LNCAP (cell line): ENCODE measurements at regions not wholly inside any gene's neighbourhood (a gene's known extent, or its start where the extent isn't known, plus 50 kb on each side); places are given as distances from the start of the nearest gene placed in this dataset.

Source experiments
- CTCF ChIP-seq: fragments of 450-650 bp; IDR thresholded peaks from 2 replicates; pipeline ENCODE4 v1.5.1; 2017; ENCODE audit warnings: mild to moderate bottlenecking

DNA sequence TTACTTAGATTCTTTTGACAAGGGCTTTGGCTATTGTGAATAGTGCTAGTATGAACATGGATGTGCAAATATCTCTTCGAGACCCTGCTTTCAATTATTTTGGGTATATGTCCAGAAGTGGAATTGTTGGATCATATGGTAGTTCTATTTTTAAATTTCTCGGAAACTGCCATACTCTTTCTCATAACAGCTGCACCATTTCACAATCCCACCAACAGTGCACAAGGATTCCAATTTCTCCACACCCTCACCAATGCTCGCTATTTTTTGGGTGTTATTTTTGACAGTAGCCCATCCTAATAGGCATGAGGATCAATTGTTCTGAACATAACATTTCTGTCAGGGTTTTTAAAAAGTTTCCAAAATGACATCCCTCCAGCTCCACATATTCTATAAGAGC is 69.2 kb upstream of the ESR1 start:
- no peak for TF ChIP-seq CTCF

- no peak for TF ChIP-seq CTCF
Measured at GRCh38 chr6:151738960-151739359, 68.5 kb upstream of the ESR1 start.

GRCh38 chr6:151740820-151741219 is 66.7 kb upstream of the ESR1 start:
- no peak for TF ChIP-seq CTCF

DNA sequence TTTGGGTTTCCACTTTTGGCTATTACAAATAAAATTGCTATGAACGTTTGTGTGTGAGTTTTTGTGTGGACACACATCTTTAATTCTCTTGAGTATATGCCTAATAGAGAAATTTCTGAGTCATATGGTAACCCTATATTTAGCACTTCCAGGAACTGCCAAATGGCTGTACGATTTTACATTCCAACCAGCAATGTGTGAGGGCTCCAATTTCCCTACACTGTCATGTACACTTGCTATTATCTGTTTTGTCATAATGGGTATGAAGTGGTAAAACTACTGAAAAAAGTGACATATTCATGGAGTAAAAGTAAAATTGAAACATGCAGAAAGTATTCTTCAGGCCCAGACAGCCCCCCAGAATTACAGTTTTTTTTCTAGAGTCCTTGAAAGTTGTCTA is 59.6 kb upstream of the ESR1 start:
- no peak for TF ChIP-seq CTCF

DNA sequence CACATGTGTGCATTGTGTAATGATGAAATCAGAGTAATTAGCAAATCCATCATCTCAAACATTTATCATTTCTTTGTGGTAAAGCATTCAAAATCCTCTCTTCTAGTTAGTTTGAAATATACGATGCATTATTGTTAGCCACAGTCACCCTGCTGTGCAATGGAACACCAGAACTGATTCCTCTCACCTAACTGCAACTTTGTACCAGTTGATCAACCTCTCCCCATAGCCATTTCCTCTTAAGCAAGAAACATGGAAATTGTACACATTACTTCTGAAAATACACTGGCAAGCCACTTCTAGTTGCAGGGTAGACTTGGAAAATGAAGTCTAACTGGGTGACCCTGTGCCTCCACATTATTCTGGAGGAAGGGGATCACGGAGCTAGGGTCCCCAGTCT is 58.1 kb upstream of the ESR1 start:
- TF ChIP-seq CTCF, result no peak

- no peak for TF ChIP-seq CTCF
Measured at GRCh38 chr6:151753581-151753980, 53.9 kb upstream of the ESR1 start.

- no peak for TF ChIP-seq CTCF
Measured at GRCh38 chr6:151757506-151757955, 50.0 kb upstream of the ESR1 start.
